ENCODE measurements at regions not wholly inside any gene's neighbourhood (a gene's known extent, or its start where the extent isn't known, plus 50 kb on each side); places are given as distances from the start of the nearest gene placed in this dataset.
A peak's percentile ranks its signal among the peaks of the same experiment; 100 is the strongest.

GRCh38 chr1:188937965-188938551 lies 1539.6 kb downstream of the BRINP3 start:
- peak; percentile 8 for DNase-seq (ENCODE audit: low read depth)
- peak; percentile 49 for TF ChIP-seq CTCF (conservative IDR thresholded peaks at IDR 0.05; ENCODE audit: low read depth, low read length)
- H3K4me3 ChIP-seq (ENCODE audit: low read depth, low read length): no peak overlapping the region

DNA sequence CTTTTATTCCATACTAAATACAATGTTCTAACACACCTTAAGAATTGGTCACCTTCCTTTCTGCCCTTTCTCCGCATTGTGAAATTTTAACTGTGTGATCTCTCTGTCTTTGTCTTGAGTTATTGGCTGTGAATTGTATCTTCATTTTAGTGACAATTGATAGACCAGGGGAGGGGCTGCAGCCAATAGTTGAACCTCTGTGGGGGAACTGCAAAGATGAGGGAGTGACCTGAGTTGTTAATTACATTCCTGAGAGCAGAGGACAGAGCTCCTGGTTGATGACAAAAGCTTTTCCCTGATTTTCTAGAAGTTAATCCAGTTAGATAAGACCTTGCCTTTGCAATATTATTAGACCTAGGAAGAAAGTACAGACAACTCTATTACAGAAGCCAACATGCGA lies 1535.7 kb downstream of the BRINP3 start:
- no peak for DNase-seq (ENCODE audit: low read depth)
- TF ChIP-seq CTCF (conservative IDR thresholded peaks at IDR 0.05; ENCODE audit: low read depth, low read length): no peak
- H3K4me3 ChIP-seq (ENCODE audit: low read depth, low read length): no peak overlapping the region

DNA sequence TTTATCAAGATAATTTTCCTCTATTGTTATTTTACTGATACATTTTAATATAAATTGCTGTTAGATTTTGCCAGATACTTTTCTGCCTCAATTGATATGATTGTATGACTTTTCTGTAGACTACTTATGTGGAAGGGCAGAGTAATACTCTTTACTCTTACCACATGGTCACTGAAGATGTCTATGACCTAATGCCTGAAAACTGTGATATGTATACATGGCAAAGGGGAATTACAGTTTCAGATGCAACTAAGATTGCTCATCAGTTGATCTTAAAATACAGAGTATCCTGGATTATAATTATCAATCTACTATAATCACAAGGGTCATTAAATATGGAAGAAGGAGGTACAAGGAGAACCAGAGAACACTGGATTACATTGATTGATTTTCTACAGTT lies 1528.0 kb downstream of the BRINP3 start:
- no peak for TF ChIP-seq CTCF (conservative IDR thresholded peaks at IDR 0.05; ENCODE audit: low read depth, low read length)
- DNase-seq (ENCODE audit: low read depth): peak; percentile 5
- no peak overlapping the region for H3K4me3 ChIP-seq (ENCODE audit: low read depth, low read length)

DNA sequence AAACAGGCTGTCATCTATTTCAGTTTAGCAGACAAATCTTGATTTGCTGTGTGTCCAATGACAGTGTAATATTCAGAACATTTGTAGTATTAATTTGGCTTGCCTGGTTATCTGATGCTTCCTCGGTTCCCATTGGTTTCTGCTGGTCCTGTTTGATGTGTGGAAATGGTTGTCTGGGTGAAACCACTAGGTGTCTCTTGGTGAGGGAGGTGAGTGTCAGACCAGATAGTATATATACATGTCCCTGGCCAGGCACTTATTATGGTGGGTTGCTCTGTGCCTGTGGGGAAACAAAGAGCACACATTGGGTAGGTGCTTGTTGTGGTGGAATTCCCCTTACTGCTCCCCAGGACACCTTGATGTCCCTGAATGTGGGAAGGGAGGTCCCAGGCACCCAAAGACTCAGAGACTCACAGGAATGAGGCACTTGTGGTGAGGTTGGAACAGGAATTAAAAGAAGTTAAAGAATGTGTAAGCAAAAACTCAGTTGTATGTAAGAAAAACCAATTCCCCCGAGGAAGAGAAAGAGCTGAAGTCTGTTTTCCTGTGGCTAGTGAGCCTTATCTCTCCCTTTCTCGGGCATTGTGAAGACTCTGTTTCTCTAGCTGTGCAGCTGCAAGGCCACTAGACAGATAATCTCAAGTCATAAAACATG lies 1519.1 kb downstream of the BRINP3 start:
- DNase-seq (ENCODE audit: low read depth): peak; percentile 46
- H3K4me3 ChIP-seq (ENCODE audit: low read depth, low read length): no peak overlapping the region
- no peak for TF ChIP-seq CTCF (conservative IDR thresholded peaks at IDR 0.05; ENCODE audit: low read depth, low read length)

- H3K4me3 ChIP-seq (ENCODE audit: low read depth, low read length): no peak overlapping the region
- TF ChIP-seq CTCF (conservative IDR thresholded peaks at IDR 0.05; ENCODE audit: low read depth, low read length): no peak
- no peak for DNase-seq (ENCODE audit: low read depth)
These were observed 1490.8 kb downstream of the BRINP3 start for GRCh38 chr1:188986745-188987417.

GRCh38 chr1:188988589-188988988 lies 1489.1 kb downstream of the BRINP3 start:
- peak; percentile 1 for DNase-seq (ENCODE audit: low read depth)
- H3K4me3 ChIP-seq (ENCODE audit: low read depth, low read length): no peak overlapping the region
- TF ChIP-seq CTCF (conservative IDR thresholded peaks at IDR 0.05; ENCODE audit: low read depth, low read length): no peak

All from choroid plexus epithelial cell (primary cell).